Neutrophil (primary cell): ENCODE measurements at regions not wholly inside any gene's neighbourhood (a gene's known extent, or its start where the extent isn't known, plus 50 kb on each side); places are given as distances from the start of the nearest gene placed in this dataset.

Source experiments
- H3K27ac ChIP-seq: fragments of 200-600 bp; sonication (generic); 2 replicates; pipeline ENCODE4 v1.5.1; 2016; ENCODE audit warnings: mild to moderate bottlenecking, moderate library complexity
- H3K27me3 ChIP-seq: fragments of 200-600 bp; sonication (generic); 2 replicates; pipeline ENCODE4 v1.6.0; 2016; ENCODE audit warnings: mild to moderate bottlenecking
- H3K36me3 ChIP-seq: fragments of 200-600 bp; sonication (generic); 2 replicates; pipeline ENCODE4 v1.5.1; 2017
- H3K4me1 ChIP-seq, 2 experiments: fragments of 200-600 bp in 1 of 2; sonication (generic) in 1 of 2; 1 replicate in 1 of 2; 2 replicates in 1 of 2; pipeline versions ENCODE4 v1.5.1 to v1.6.1; 2013 to 2016; ENCODE audit warnings: low read depth in 1 of 2, low read length in 1 of 2, mild to moderate bottlenecking in 1 of 2, moderate library complexity in 1 of 2; ENCODE audit not compliant: control insufficient read depth in 1 of 2, insufficient read depth in 1 of 2
- H3K4me3 ChIP-seq, 2 experiments: fragments of 200-600 bp in 1 of 2; sonication (generic) in 1 of 2; 1 replicate in 1 of 2; 2 replicates in 1 of 2; pipeline ENCODE4 v1.5.1; 2013 to 2016; ENCODE audit warnings: low read depth in 1 of 2, low read length in 1 of 2, mild to moderate bottlenecking in 1 of 2, moderate library complexity in 1 of 2
- H3K9me3 ChIP-seq: fragments of 200-600 bp; sonication (generic); 2 replicates; pipeline ENCODE4 v1.5.1; 2016
- TF ChIP-seq, protein P1 (sequence below): fragments of 200-600 bp; sonication (generic); IDR thresholded peaks from 2 replicates; pipeline ENCODE4 v1.5.1; 2016; ENCODE audit warnings: antibody characterized with exemption

DNA sequence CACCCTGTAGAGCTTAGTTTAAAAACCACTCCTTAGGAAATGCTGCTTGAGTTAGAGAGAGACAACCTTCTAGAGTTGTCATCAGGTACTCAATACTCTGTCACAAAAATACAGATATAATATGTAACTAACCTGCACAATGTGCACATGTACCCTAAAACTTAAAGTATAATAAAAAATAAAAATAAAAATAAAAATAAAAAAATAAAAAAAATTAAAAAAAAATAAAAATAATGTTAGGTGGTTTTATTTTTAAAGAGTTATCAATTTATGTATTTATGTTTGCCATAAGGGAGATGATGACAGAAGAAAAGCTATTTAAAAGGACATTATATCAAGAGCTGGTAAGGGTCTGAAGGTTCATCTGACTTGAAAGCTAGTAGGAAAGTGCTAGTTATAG lies 397.9 kb downstream of the TMA16 start:
- H3K36me3 ChIP-seq, result no peaks in the 10 kb centered on the region

DNA sequence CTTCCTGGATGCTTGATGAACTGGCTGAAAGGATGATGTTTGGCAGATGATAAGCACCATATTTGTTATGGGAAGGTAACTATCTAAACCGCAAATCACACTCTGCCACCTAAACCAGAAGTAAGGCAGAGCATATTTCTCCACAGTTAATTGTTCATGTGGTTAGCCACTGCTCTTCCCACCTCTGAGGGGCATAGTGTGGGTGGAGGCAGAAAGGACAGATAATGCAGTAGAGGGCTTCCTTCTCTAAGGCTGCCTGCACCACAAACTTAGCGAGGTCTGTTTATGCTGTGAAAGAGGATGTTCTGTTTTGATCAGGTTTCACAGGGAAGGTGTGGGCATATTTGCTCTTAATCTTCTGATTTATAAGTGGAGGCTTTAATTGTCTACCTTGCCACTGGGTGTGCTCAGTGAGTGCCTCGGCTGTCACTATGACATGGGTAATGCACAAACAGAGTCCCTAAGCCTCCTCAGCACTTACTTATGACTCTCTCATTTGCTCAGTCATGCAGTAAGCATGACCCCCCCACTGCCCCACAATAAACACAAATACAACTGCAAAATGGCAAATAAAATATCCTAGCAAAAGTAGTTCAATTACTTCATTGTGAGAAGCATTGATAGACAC lies 401.0 kb downstream of the TMA16 start:
- TF ChIP-seq, protein P1, sequence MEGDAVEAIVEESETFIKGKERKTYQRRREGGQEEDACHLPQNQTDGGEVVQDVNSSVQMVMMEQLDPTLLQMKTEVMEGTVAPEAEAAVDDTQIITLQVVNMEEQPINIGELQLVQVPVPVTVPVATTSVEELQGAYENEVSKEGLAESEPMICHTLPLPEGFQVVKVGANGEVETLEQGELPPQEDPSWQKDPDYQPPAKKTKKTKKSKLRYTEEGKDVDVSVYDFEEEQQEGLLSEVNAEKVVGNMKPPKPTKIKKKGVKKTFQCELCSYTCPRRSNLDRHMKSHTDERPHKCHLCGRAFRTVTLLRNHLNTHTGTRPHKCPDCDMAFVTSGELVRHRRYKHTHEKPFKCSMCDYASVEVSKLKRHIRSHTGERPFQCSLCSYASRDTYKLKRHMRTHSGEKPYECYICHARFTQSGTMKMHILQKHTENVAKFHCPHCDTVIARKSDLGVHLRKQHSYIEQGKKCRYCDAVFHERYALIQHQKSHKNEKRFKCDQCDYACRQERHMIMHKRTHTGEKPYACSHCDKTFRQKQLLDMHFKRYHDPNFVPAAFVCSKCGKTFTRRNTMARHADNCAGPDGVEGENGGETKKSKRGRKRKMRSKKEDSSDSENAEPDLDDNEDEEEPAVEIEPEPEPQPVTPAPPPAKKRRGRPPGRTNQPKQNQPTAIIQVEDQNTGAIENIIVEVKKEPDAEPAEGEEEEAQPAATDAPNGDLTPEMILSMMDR, result no peak
- Histone ChIP-seq H3K27ac (no peak overlapping the region), H3K4me3 (no peak overlapping the region), H3K9me3 (no peaks in the 10 kb centered on the region), H3K27me3 (no peaks in the 10 kb centered on the region), H3K4me1 (no peaks in the 10 kb centered on the region), H3K36me3 (no peaks in the 10 kb centered on the region)

More for the DNA sequence above, 397.9 kb downstream of the TMA16 start:
- Histone ChIP-seq H3K9me3 (no peaks in the 10 kb centered on the region), H3K4me3 (no peak overlapping the region), H3K27ac (no peak overlapping the region), H3K27me3 (no peaks in the 10 kb centered on the region), H3K4me1 (no peaks in the 10 kb centered on the region)
- TF ChIP-seq, protein P1, result no peak

DNA sequence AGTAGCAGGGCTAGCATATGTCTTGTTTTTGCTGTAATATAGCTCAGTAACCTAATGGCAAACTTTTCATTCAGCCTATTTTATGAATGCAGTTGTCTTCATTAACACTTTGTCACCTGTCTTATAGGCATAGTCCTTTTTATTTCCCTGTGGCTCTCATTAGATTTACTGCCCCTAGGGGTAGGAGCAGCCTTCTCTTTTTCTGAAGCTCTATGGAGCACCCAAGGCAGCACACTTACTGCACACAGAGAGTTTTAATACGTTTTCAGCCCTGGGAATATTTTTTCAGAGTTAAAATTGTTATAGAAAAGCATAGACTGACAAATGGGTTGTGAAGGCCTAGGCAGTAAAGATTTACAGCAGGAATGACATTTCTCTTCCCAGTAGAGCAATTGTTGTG lies 406.8 kb downstream of the TMA16 start:
- H3K9me3 ChIP-seq, result no peaks in the 10 kb centered on the region
- H3K36me3 ChIP-seq, result no peaks in the 10 kb centered on the region
- no peak overlapping the region for H3K27ac ChIP-seq
- no peaks in the 10 kb centered on the region for H3K27me3 ChIP-seq
- H3K4me3 ChIP-seq, result no peak overlapping the region
- TF ChIP-seq, protein P1, result no peak
- H3K4me1 ChIP-seq, result no peaks in the 10 kb centered on the region

DNA sequence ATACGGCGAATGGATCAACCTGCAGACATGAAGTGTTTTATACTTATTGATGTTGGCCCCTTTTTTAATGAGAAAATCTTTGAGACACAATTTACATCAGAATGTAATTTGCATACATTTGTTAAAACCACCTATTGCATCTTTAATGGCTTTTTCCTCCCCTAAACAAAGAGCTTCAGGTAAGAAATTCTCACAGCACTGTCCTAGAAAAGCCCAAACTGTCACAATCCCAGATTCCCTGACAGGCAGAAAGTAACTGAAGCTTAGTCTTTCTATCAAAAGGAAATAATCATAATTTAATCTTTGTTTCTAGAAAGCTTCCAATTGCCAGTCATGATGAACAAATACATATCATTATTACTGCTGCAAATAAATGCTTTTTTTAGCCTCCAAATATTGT lies 407.9 kb downstream of the TMA16 start:
- Histone ChIP-seq H3K4me1 (no peaks in the 10 kb centered on the region), H3K4me3 (no peak overlapping the region), H3K9me3 (no peaks in the 10 kb centered on the region), H3K27ac (no peak overlapping the region), H3K36me3 (no peaks in the 10 kb centered on the region), H3K27me3 (no peaks in the 10 kb centered on the region)
- TF ChIP-seq, protein P1, result no peak

DNA sequence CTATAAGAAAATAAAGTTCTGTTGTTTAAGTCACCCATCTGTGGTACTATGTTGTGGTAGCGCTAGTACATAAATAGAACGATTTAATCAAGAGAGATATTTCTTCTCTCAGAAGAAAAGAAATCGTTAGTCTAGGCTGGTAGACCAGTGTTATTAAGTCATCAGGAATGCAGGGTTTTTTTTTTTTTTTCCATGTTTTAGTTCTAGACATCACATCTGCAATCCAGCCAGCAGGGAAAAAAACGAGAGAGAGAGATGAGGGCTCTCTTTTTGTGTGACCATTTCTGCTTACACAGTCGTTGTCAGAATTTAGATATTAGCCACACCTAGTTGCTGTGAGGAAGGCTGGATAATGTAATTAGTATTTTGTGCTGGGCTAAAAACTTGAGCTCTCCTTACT lies 417.4 kb downstream of the TMA16 start:
- no peaks in the 10 kb centered on the region for H3K9me3 ChIP-seq
- TF ChIP-seq, protein P1, result no peak
- H3K4me1 ChIP-seq, result no peaks in the 10 kb centered on the region
- no peaks in the 10 kb centered on the region for H3K27me3 ChIP-seq
- no peaks in the 10 kb centered on the region for H3K36me3 ChIP-seq
- H3K4me3 ChIP-seq, result no peak overlapping the region
- no peak overlapping the region for H3K27ac ChIP-seq

DNA sequence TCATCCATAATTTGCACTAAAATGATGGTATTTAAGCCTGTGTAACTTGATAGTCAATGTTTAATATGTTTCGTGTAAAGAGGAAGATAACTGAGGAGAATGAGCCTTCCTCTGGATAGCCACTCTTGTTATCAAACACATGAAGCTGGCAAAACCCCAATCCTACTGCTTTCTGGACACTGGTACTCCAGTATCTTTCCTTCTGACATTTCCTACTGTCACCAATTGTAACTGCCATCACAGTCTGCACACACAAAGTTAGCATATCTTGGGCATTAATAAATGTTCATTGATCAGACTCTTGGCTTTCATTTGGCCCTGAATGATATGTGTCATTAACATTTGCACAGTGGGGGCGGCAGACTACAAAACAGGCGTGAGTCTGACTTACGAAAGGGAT lies 419.1 kb downstream of the TMA16 start:
- H3K27ac ChIP-seq, result no peak overlapping the region
- no peaks in the 10 kb centered on the region for H3K27me3 ChIP-seq
- no peaks in the 10 kb centered on the region for H3K9me3 ChIP-seq
- no peaks in the 10 kb centered on the region for H3K36me3 ChIP-seq
- H3K4me1 ChIP-seq, result no peaks in the 10 kb centered on the region
- H3K4me3 ChIP-seq, result no peak overlapping the region
- TF ChIP-seq, protein P1, result no peak
